ENCODE measurements at regions not wholly inside any gene's neighbourhood (a gene's known extent, or its start where the extent isn't known, plus 50 kb on each side); places are given as distances from the start of the nearest gene placed in this dataset.
"Not testable (repeated sequence)": the region's sequence is repeated elsewhere in the genome, so short reads cannot be mapped to it uniquely, and the experiment has no call there.

- not testable (repeated sequence) for DNase-seq (ENCODE audit: low spot score)
Observed at GRCh38 chr2:90292451-90292850, 1601.0 kb downstream of the RPIA start.

GRCh38 chr2:90293224-90293623 lies 1601.8 kb downstream of the RPIA start:
- DNase-seq (ENCODE audit: low spot score), result not testable (repeated sequence)

GRCh38 chr2:90293806-90294205 lies 1602.3 kb downstream of the RPIA start:
- DNase-seq (ENCODE audit: low spot score), result not testable (repeated sequence)

- not testable (repeated sequence) for DNase-seq (ENCODE audit: low spot score)
Observed at GRCh38 chr2:90295036-90295750, 1603.7 kb downstream of the RPIA start.

- DNase-seq (ENCODE audit: low spot score), result not testable (repeated sequence)
Observed at GRCh38 chr2:90296484-90296777, 1605.0 kb downstream of the RPIA start.

GRCh38 chr2:90297701-90298100 lies 1606.2 kb downstream of the RPIA start:
- DNase-seq (ENCODE audit: low spot score), result not testable (repeated sequence)

GRCh38 chr2:90298126-90298755 lies 1606.8 kb downstream of the RPIA start:
- not testable (repeated sequence) for DNase-seq (ENCODE audit: low spot score)

- DNase-seq (ENCODE audit: low spot score), result not testable (repeated sequence)
Observed at GRCh38 chr2:90298983-90299382, 1607.5 kb downstream of the RPIA start.

- not testable (repeated sequence) for DNase-seq (ENCODE audit: low spot score)
Observed at GRCh38 chr2:90322982-90323381, 1631.5 kb downstream of the RPIA start.

- DNase-seq (ENCODE audit: low spot score), result not testable (repeated sequence)
Observed at GRCh38 chr2:90323612-90324558, 1632.4 kb downstream of the RPIA start.

- DNase-seq (ENCODE audit: low spot score), result not testable (repeated sequence)
Observed at GRCh38 chr2:90324672-90325071, 1633.2 kb downstream of the RPIA start.

- DNase-seq (ENCODE audit: low spot score), result not testable (repeated sequence)
Observed at GRCh38 chr2:90325796-90326353, 1634.4 kb downstream of the RPIA start.

GRCh38 chr2:90355546-90355945 lies 1664.1 kb downstream of the RPIA start:
- DNase-seq (ENCODE audit: low spot score), result not testable (repeated sequence)

GRCh38 chr2:90359344-90359743 lies 1667.9 kb downstream of the RPIA start:
- DNase-seq (ENCODE audit: low spot score), result not testable (repeated sequence)

- DNase-seq (ENCODE audit: low spot score), result not testable (repeated sequence)
Observed at GRCh38 chr2:90359887-90360730, 1668.6 kb downstream of the RPIA start.

GRCh38 chr2:90360731-90361035 lies 1669.2 kb downstream of the RPIA start:
- not testable (repeated sequence) for DNase-seq (ENCODE audit: low spot score)
